ENCODE measurements at regions not wholly inside any gene's neighbourhood (a gene's known extent, or its start where the extent isn't known, plus 50 kb on each side); places are given as distances from the start of the nearest gene placed in this dataset.

- POLR2A ChIA-PET = no interaction called here
- TF ChIP-seq SP1 (IDR thresholded peaks at IDR 0.05) (no peak), L3MBTL2 (conservative IDR thresholded peaks at IDR 0.05) (no peak), ZNF384 (IDR thresholded peaks at IDR 0.05) (no peak)
- CTCF ChIA-PET = no interaction called here
- DNase-seq (ENCODE audit: extremely low spot score) = no peak
Measured at GRCh38 chr4:129968778-129969177, 872.8 kb downstream of the C4orf33 start.

DNA sequence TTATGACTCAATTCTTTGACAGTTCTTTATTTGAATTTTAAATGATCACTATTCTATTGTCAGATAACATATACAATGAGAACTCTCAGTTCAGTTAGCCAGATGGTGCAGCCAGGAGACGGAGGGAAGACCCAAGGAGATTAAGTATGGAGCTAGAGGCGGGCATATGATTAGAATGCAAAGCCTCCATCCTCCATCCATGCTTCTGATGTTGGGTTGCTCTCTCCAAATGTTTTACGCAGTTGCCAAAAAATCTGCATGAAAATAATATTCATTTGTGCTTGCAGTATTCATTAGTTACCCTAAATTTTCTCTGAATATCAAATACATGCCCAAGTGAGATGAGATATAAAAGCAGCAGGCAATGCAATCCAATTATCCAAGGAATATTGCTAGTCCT, 874.8 kb downstream of the C4orf33 start:
- TF ChIP-seq ARNT (IDR thresholded peaks at IDR 0.05) (no peak), ZNF384 (IDR thresholded peaks at IDR 0.05) (no peak), LEF1 (IDR thresholded peaks at IDR 0.05; ENCODE audit: borderline replicate concordance) (no peak), CTBP1 (IDR thresholded peaks at IDR 0.05; ENCODE audit: borderline replicate concordance) (no peak), L3MBTL2 (conservative IDR thresholded peaks at IDR 0.05) (no peak), NFRKB (IDR thresholded peaks at IDR 0.05) (no peak), FOXK2 (IDR thresholded peaks at IDR 0.05) (no peak), FOXA1 (IDR thresholded peaks at IDR 0.05) (no peak), TARDBP (IDR thresholded peaks at IDR 0.05) (no peak), BHLHE40 (IDR thresholded peaks at IDR 0.05; ENCODE audit: borderline replicate concordance) (no peak), FOXM1 (IDR thresholded peaks at IDR 0.05; ENCODE audit: borderline replicate concordance) (no peak)
- TF ChIP-seq, protein P1, sequence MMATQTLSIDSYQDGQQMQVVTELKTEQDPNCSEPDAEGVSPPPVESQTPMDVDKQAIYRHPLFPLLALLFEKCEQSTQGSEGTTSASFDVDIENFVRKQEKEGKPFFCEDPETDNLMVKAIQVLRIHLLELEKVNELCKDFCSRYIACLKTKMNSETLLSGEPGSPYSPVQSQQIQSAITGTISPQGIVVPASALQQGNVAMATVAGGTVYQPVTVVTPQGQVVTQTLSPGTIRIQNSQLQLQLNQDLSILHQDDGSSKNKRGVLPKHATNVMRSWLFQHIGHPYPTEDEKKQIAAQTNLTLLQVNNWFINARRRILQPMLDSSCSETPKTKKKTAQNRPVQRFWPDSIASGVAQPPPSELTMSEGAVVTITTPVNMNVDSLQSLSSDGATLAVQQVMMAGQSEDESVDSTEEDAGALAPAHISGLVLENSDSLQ (IDR thresholded peaks at IDR 0.05) = no peak
- no peak for DNase-seq (ENCODE audit: extremely low spot score)
- ChIA-PET CTCF (no interaction called here), POLR2A (no interaction called here)

DNA sequence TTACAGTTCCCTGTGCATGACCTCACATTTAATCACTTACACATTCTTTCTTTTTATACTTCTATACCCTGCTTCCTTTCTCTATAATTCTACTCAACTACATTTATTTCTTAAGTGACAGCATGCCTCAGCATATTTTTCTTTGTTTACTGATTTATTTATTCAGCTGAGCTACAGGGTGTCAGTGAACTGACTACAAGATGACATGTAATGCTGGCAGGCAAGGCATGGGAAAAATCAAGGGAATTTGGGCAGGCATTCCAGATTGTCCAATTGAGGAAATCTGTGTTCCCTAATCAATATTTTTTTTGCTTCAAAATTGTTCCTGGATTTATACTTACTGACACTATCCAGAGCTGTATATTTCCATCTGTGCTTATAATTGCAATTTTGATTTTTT, 875.5 kb downstream of the C4orf33 start:
- no peak for TF ChIP-seq CTBP1 (IDR thresholded peaks at IDR 0.05; ENCODE audit: borderline replicate concordance)
- ChIA-PET CTCF (no interaction called here), POLR2A (no interaction called here)
- DNase-seq (ENCODE audit: extremely low spot score) = no peak

DNA sequence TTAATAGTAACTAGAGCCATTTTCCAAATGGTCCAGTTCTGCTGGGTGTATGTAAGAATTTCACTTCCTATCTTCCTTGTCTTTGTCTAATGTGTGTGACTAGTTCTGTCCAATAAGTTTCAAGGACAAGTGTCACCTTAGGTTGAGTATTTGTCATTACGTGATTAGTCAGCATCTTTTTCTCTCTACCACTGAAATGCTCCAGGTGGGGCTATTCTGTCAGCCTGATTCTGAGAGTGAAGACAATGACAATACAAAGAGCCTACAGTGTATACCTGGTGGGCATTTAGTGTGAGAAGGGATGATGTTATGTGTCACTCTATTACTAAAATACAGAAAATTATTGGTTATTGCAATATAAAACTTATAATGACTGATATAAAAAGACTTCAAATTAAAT, 876.3 kb downstream of the C4orf33 start:
- no peak for TF ChIP-seq TARDBP (IDR thresholded peaks at IDR 0.05)
- no peak for TF ChIP-seq SP1 (IDR thresholded peaks at IDR 0.05)
- TF ChIP-seq, protein P1 (IDR thresholded peaks at IDR 0.05) = no peak
- TF ChIP-seq LEF1 (IDR thresholded peaks at IDR 0.05; ENCODE audit: borderline replicate concordance) = no peak
- no peak for TF ChIP-seq ARNT (IDR thresholded peaks at IDR 0.05)
- no peak for TF ChIP-seq L3MBTL2 (conservative IDR thresholded peaks at IDR 0.05)
- no peak for TF ChIP-seq CTBP1 (IDR thresholded peaks at IDR 0.05; ENCODE audit: borderline replicate concordance)
- no peak for TF ChIP-seq SUZ12 (IDR thresholded peaks at IDR 0.05)
- TF ChIP-seq ZNF384 (IDR thresholded peaks at IDR 0.05) = no peak
- TF ChIP-seq FOXA1 (IDR thresholded peaks at IDR 0.05) = no peak
- no peak for TF ChIP-seq BHLHE40 (IDR thresholded peaks at IDR 0.05; ENCODE audit: borderline replicate concordance)
- no peak for TF ChIP-seq HDGF (IDR thresholded peaks at IDR 0.05; ENCODE audit: borderline replicate concordance)
- TF ChIP-seq ELF4 (IDR thresholded peaks at IDR 0.05) = no peak
- no peak for TF ChIP-seq NFRKB (IDR thresholded peaks at IDR 0.05)
- no peak for TF ChIP-seq FOXM1 (IDR thresholded peaks at IDR 0.05; ENCODE audit: borderline replicate concordance)
- no peak for TF ChIP-seq FOXK2 (IDR thresholded peaks at IDR 0.05)
- CTCF ChIA-PET = no interaction called here
- POLR2A ChIA-PET = no interaction called here
- DNase-seq (ENCODE audit: extremely low spot score) = no peak

DNA sequence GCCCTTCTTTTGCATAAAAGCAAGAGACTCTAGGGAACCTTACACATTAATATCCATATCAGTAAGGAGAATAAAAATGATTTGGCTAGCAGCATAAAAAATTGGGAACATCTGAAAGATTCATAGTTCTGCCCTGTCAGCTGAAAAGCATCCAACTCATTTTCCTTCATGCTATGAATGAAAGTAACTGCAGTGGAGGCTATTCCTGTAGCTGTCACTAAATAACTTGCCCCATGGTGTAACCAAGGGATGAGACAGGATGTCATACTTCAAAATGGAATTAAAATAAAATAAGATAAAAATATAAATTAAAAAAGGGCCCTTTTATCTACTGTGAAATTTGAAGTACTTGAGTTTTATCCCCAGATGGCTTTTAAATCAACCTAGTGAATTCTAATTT, 878.8 kb downstream of the C4orf33 start:
- TF ChIP-seq BHLHE40 (IDR thresholded peaks at IDR 0.05; ENCODE audit: borderline replicate concordance) (no peak), NFRKB (IDR thresholded peaks at IDR 0.05) (no peak), SP1 (IDR thresholded peaks at IDR 0.05) (no peak), SUZ12 (IDR thresholded peaks at IDR 0.05) (no peak), CTBP1 (IDR thresholded peaks at IDR 0.05; ENCODE audit: borderline replicate concordance) (no peak), FOXK2 (IDR thresholded peaks at IDR 0.05) (no peak), HDGF (IDR thresholded peaks at IDR 0.05; ENCODE audit: borderline replicate concordance) (no peak), ELF4 (IDR thresholded peaks at IDR 0.05) (no peak), TARDBP (IDR thresholded peaks at IDR 0.05) (no peak), L3MBTL2 (conservative IDR thresholded peaks at IDR 0.05) (no peak), FOXM1 (IDR thresholded peaks at IDR 0.05; ENCODE audit: borderline replicate concordance) (no peak), ZNF384 (IDR thresholded peaks at IDR 0.05) (no peak), LEF1 (IDR thresholded peaks at IDR 0.05; ENCODE audit: borderline replicate concordance) (no peak)
- TF ChIP-seq, protein P1 (IDR thresholded peaks at IDR 0.05) = no peak
- DNase-seq (ENCODE audit: extremely low spot score) = no peak
- ChIA-PET POLR2A (no interaction called here), CTCF (no interaction called here)

DNA sequence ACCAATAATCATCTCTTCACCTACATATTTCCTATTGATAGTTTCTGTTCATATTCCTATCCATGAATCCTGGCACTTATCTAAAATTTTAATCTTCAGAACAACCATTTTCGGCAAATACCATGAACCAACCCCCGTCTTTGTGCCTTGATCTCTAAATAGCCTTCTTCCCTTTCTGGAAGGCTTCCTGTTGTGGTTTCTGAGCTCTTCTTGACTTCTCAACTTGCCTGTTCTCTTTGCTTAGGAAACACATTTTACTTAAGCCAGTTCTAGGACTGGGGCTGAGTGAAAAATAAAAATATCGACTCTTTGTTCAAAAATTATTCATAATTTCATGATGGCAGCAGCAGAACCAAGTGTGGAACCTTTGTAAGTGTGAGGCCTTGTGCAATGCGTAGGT, 882.4 kb downstream of the C4orf33 start:
- POLR2A ChIA-PET = no interaction called here
- DNase-seq (ENCODE audit: extremely low spot score) = no peak
- CTCF ChIA-PET = no interaction called here
- TF ChIP-seq SP1 (IDR thresholded peaks at IDR 0.05) = no peak
- no peak for TF ChIP-seq NFRKB (IDR thresholded peaks at IDR 0.05)
- TF ChIP-seq ZNF384 (IDR thresholded peaks at IDR 0.05) = no peak
- TF ChIP-seq ELF4 (IDR thresholded peaks at IDR 0.05) = no peak
- TF ChIP-seq, protein P1 (IDR thresholded peaks at IDR 0.05) = no peak
- no peak for TF ChIP-seq ARNT (IDR thresholded peaks at IDR 0.05)
- no peak for TF ChIP-seq FOXK2 (IDR thresholded peaks at IDR 0.05)
- no peak for TF ChIP-seq SUZ12 (IDR thresholded peaks at IDR 0.05)
- TF ChIP-seq FOXA1 (IDR thresholded peaks at IDR 0.05) = no peak
- no peak for TF ChIP-seq FOXM1 (IDR thresholded peaks at IDR 0.05; ENCODE audit: borderline replicate concordance)
- TF ChIP-seq BHLHE40 (IDR thresholded peaks at IDR 0.05; ENCODE audit: borderline replicate concordance) = no peak
- no peak for TF ChIP-seq TARDBP (IDR thresholded peaks at IDR 0.05)
- no peak for TF ChIP-seq HDGF (IDR thresholded peaks at IDR 0.05; ENCODE audit: borderline replicate concordance)

Measured in HEK293T (cell line).